GM12878 (cell line): ENCODE measurements at regions not wholly inside any gene's neighbourhood (a gene's known extent, or its start where the extent isn't known, plus 50 kb on each side); places are given as distances from the start of the nearest gene placed in this dataset.

Source experiments
- ATAC-seq: fragments of 200-7000 bp; cut with Tn5 transposase; 3 replicates; pipeline ENCODE4 v1.9.1; 2020; ENCODE audit warnings: mild to moderate bottlenecking, moderate library complexity
- BruUV-seq: library from RNA; stranded (reverse); fragments of 400-500 nt; replicated peaks from 2 replicates; lab custom pipeline; 2021; lab: Mats Ljungman, UMichigan
- CTCF ChIA-PET: fragments of 300-600 bp; sonication (Branson Sonifier 250); formaldehyde crosslinking; extraction: SDS; loops from one replicate; lab custom pipeline; 2021; ENCODE audit warnings: inconsistent platforms; lab: Yijun Ruan, JAX
- POLR2A ChIA-PET: fragments of 350-600 bp; formaldehyde crosslinking; extraction: SDS; loops from one replicate; lab custom pipeline; 2021; ENCODE audit warnings: inconsistent platforms; lab: Charles Lee
- RAD21 ChIA-PET: fragments of 300-600 bp; sonication (Branson Sonifier 250); formaldehyde crosslinking; loops from one replicate; lab custom pipeline; 2023; ENCODE audit warnings: antibody characterized with exemption; ENCODE audit not compliant: unreplicated experiment; lab: Charles Lee
- SMC1A ChIA-PET: fragments of 300-600 bp; sonication (Branson Sonifier 250); formaldehyde crosslinking; loops from one replicate; lab custom pipeline; 2023; ENCODE audit not compliant: unreplicated experiment, uncharacterized antibody; lab: Charles Lee
- DNase-seq: peaks from one replicate; pipeline ENCODE4 v3.0.0-alpha.2; 2011; ENCODE audit warnings: low read depth, low spot score
- FAIRE-seq: peaks from 3 replicates; lab custom pipeline; 2011; peaks lifted over from hg19 to GRCh38; lab: Jason Lieb, UNC
- H2AFZ ChIP-seq: 2 replicates; pipeline ENCODE4 v1.6.0; 2011; ENCODE audit warnings: low read depth, low read length, control low read depth; ENCODE audit not compliant: control insufficient read depth
- H3K27ac ChIP-seq: 2 replicates; pipeline ENCODE4 v1.5.1; 2011; ENCODE audit warnings: control low read depth; ENCODE audit not compliant: control insufficient read depth, insufficient read depth
- H3K27me3 ChIP-seq, 2 experiments: replicated peaks in 1 of 2; 2 replicates each; pipeline versions ENCODE4 v1.6.0 to v1.6.1; 2011; ENCODE audit warnings: low read length in 1 of 2; ENCODE audit not compliant: control insufficient read depth in 2 of 2, insufficient read depth in 2 of 2
- H3K36me3 ChIP-seq, 2 experiments: 2 replicates each; pipeline ENCODE4 v1.5.1; 2011; ENCODE audit warnings: low read length in 1 of 2; ENCODE audit not compliant: control insufficient read depth in 2 of 2, insufficient read depth in 2 of 2
- H3K4me1 ChIP-seq: 2 replicates; pipeline ENCODE4 v1.6.1; 2011; ENCODE audit warnings: mild to moderate bottlenecking, low read length, moderate library complexity, mixed read lengths; ENCODE audit not compliant: control insufficient read depth, insufficient read depth
- H3K4me2 ChIP-seq: 2 replicates; pipeline ENCODE4 v1.6.0; 2011; ENCODE audit warnings: control low read depth; ENCODE audit not compliant: control insufficient read depth, insufficient read depth
- H3K4me3 ChIP-seq: fragments of 200-600 bp; sonication (generic); 2 replicates; pipeline ENCODE4 v1.5.1; 2016
- H3K79me2 ChIP-seq: 2 replicates; pipeline ENCODE4 v1.6.0; 2011; ENCODE audit warnings: low read length; ENCODE audit not compliant: control insufficient read depth, insufficient read depth
- H3K9ac ChIP-seq: 2 replicates; pipeline ENCODE4 v1.8.0; 2011; ENCODE audit warnings: low read length, control low read depth, mixed read lengths; ENCODE audit not compliant: control insufficient read depth, insufficient read depth
- H3K9me3 ChIP-seq: replicated peaks from 3 replicates; pipeline ENCODE4 v1.5.1; 2011; ENCODE audit warnings: mild to moderate bottlenecking, low read length; ENCODE audit not compliant: control insufficient read depth, insufficient read depth
- H4K20me1 ChIP-seq: 2 replicates; pipeline ENCODE4 v1.6.0; 2011; ENCODE audit not compliant: control insufficient read depth, insufficient read depth
- BHLHE40 ChIP-seq, 2 experiments: fragments of 450-650 bp in 1 of 2; IDR thresholded peaks; 2 replicates each; pipeline ENCODE4 v1.6.1; 2011 to 2017; ENCODE audit warnings: low read depth in 2 of 2, borderline replicate concordance in 1 of 2, improper control_type of control experiment in 1 of 2, low read length in 1 of 2, mild to moderate bottlenecking in 1 of 2
- BRCA1 ChIP-seq: IDR thresholded peaks from 2 replicates; pipeline ENCODE4 v1.6.1; 2011; ENCODE audit warnings: low read depth, low read length, improper control_type of control experiment
- CBFB ChIP-seq: IDR thresholded peaks from 2 replicates; pipeline ENCODE4 v1.6.1; 2016; ENCODE audit warnings: antibody characterized with exemption, low read depth
- EZH2 ChIP-seq: IDR thresholded peaks from 2 replicates; pipeline ENCODE4 v1.6.1; 2012; ENCODE audit warnings: low read depth, mild to moderate bottlenecking, control low read depth, inconsistent platforms, low read length, borderline replicate concordance; ENCODE audit not compliant: control insufficient read depth
- FOXM1 ChIP-seq: IDR thresholded peaks from 2 replicates; pipeline ENCODE4 v1.6.1; 2012; ENCODE audit warnings: low read depth, mild to moderate bottlenecking, inconsistent platforms, low read length, moderate library complexity
- HDAC2 ChIP-seq: fragments of 200-600 bp; sonication (generic); IDR thresholded peaks from 2 replicates; pipeline ENCODE4 v1.6.1; 2017
- HDGF ChIP-seq: fragments of 450-650 bp; IDR thresholded peaks from 2 replicates; pipeline ENCODE4 v1.6.1; 2016; ENCODE audit warnings: antibody characterized with exemption
- MLLT1 ChIP-seq: fragments of 450-650 bp; IDR thresholded peaks from 2 replicates; pipeline ENCODE4 v1.6.1; 2016; ENCODE audit warnings: mild to moderate bottlenecking
- MYB ChIP-seq: fragments of 150-350 bp; IDR thresholded peaks from 2 replicates; pipeline ENCODE4 v1.6.1; 2014; ENCODE audit warnings: mild to moderate bottlenecking, low read depth, low read length, borderline replicate concordance
- NR2C1 ChIP-seq: fragments of 450-650 bp; IDR thresholded peaks from 2 replicates; pipeline ENCODE4 v1.6.1; 2017; ENCODE audit warnings: antibody characterized with exemption, mild to moderate bottlenecking, moderate library complexity
- PAX5 ChIP-seq: IDR thresholded peaks from 2 replicates; pipeline ENCODE4 v1.6.1; 2011; ENCODE audit warnings: low read depth, low read length, borderline replicate concordance
- SUPT20H ChIP-seq: IDR thresholded peaks from 2 replicates; pipeline ENCODE4 v1.6.1; 2011; ENCODE audit warnings: low read depth, mild to moderate bottlenecking, low read length, moderate library complexity, borderline replicate concordance; ENCODE audit not compliant: control insufficient read depth
- SUZ12 ChIP-seq: fragments of 200-600 bp; sonication (generic); IDR thresholded peaks from one replicate; pipeline ENCODE4 v1.6.1; 2018; ENCODE audit warnings: antibody characterized with exemption, mild to moderate bottlenecking; ENCODE audit not compliant: unreplicated experiment
- TARDBP ChIP-seq: IDR thresholded peaks from 2 replicates; pipeline ENCODE4 v1.6.1; 2016; ENCODE audit warnings: borderline replicate concordance
- TBL1XR1 ChIP-seq: IDR thresholded peaks from 2 replicates; pipeline ENCODE4 v1.6.1; 2012; ENCODE audit warnings: low read depth, low read length, improper control_type of control experiment
- USF2 ChIP-seq: IDR thresholded peaks from 2 replicates; pipeline ENCODE4 v1.6.1; 2011; ENCODE audit warnings: low read depth, low read length, improper control_type of control experiment, borderline replicate concordance
- WRNIP1 ChIP-seq: IDR thresholded peaks from 2 replicates; pipeline ENCODE4 v1.6.1; 2011; ENCODE audit warnings: low read depth, low read length, improper control_type of control experiment, borderline replicate concordance
- ZBED1 ChIP-seq: IDR thresholded peaks from 2 replicates; pipeline ENCODE4 v1.6.1; 2016; ENCODE audit warnings: borderline replicate concordance
- ZNF274 ChIP-seq: IDR thresholded peaks from one replicate; pipeline ENCODE4 v1.8.0; 2011; ENCODE audit not compliant: insufficient read length, insufficient read depth
- ZNF592 ChIP-seq: fragments of 450-650 bp; IDR thresholded peaks from 2 replicates; pipeline ENCODE4 v1.6.1; 2017; ENCODE audit warnings: mild to moderate bottlenecking, moderate library complexity
- WGBS: methylation state at CpG from one replicate; pipeline ENCODE4 v1.1.6; 2016; ENCODE audit warnings: low lambda C conversion rate; ENCODE audit not compliant: insufficient replicate concordance, insufficient coverage; ENCODE audit errors: missing lambda C conversion rate; 5-methylcytosine and 5-hydroxymethylcytosine counted together
- in situ Hi-C: fragments of 300-500 bp; cut with MboI; formaldehyde crosslinking; loops from 9 replicates; pipeline ENCODE4 v1.14.3; 2018; ENCODE audit warnings: mixed read lengths
- intact Hi-C: fragments of 100-400 bp; cut with micrococcal nuclease; formaldehyde crosslinking; loops from one replicate; pipeline ENCODE4 v1.14.2; 2022; ENCODE audit not compliant: unreplicated experiment

- no peak for TF ChIP-seq ZNF592
- no peak for TF ChIP-seq TARDBP
- TF ChIP-seq USF2: no peak
- no peak for TF ChIP-seq ZNF274
These were observed 1414.3 kb upstream of the CDH6 start (continued) for GRCh38 chr5:29779141-29779540.

- CTCF ChIA-PET: no interaction called here
- FAIRE-seq: no peak
- no peak overlapping the region for H3K4me2 ChIP-seq
- no TSS peak for BruUV-seq
- SMC1A ChIA-PET: no interaction called here
- H3K9me3 ChIP-seq: no peaks in the 10 kb centered on the region
- intact Hi-C loops: no loop called here
- no peaks in the 10 kb centered on the region for H3K79me2 ChIP-seq
- no peak overlapping the region for H3K9ac ChIP-seq
- H4K20me1 ChIP-seq: no peaks in the 10 kb centered on the region
- H3K36me3 ChIP-seq: no peaks in the 10 kb centered on the region
- H3K27ac ChIP-seq: no peak overlapping the region
- no peak for ATAC-seq
- H3K4me1 ChIP-seq: no peaks in the 10 kb centered on the region
- POLR2A ChIA-PET: no interaction called here
- H3K27me3 ChIP-seq: no peaks in the 10 kb centered on the region
- DNase-seq: no peak
- in situ Hi-C loops: no loop called here
- 0% methylated on average over 3 of the region's 3 CpGs for WGBS
- RAD21 ChIA-PET: no interaction called here
- H3K4me3 ChIP-seq: no peak overlapping the region
- H2AFZ ChIP-seq: no peak overlapping the region
- no peak for TF ChIP-seq MLLT1
- TF ChIP-seq TBL1XR1: no peak
- TF ChIP-seq PAX5: no peak
- TF ChIP-seq FOXM1: no peak
- TF ChIP-seq SUPT20H: no peak
- no peak for TF ChIP-seq NR2C1
- no peak for TF ChIP-seq MYB
- TF ChIP-seq CBFB: no peak
- no peak for TF ChIP-seq ZBED1
- TF ChIP-seq BRCA1: no peak
- TF ChIP-seq HDAC2: no peak
- TF ChIP-seq BHLHE40 (IDR thresholded peaks at IDR 0.05; ENCODE audit: borderline replicate concordance in 1 of 2, low read depth in 2 of 2, low read length in 1 of 2): no peak
- TF ChIP-seq EZH2: no peak
- no peak for TF ChIP-seq WRNIP1
- TF ChIP-seq SUZ12: no peak
- no peak for TF ChIP-seq HDGF
These were observed 1416.1 kb upstream of the CDH6 start for GRCh38 chr5:29777373-29777772.
